ENCODE measurements at regions not wholly inside any gene's neighbourhood (a gene's known extent, or its start where the extent isn't known, plus 50 kb on each side); places are given as distances from the start of the nearest gene placed in this dataset.
"Not testable (repeated sequence)": the region's sequence is repeated elsewhere in the genome, so short reads cannot be mapped to it uniquely, and the experiment has no call there.

- H3K9me3 Mint-ChIP-seq = peaks cover 3% of the 10 kb centered on the region
- no peak overlapping the region for H3K4me3 ChIP-seq
- no peak overlapping the region for H3K4me2 ChIP-seq
- H3K79me2 ChIP-seq (ENCODE audit: low read depth) = no peaks in the 10 kb centered on the region
- H3K27ac ChIP-seq = no peak overlapping the region
- H3K4me1 ChIP-seq = peaks cover 2% of the 10 kb centered on the region
- H3K9me3 ChIP-seq (ENCODE audit: low read depth) = no peaks in the 10 kb centered on the region
- H3K36me3 ChIP-seq = no peaks in the 10 kb centered on the region
- H3K4me3 Mint-ChIP-seq = no peak overlapping the region
- H4K20me1 ChIP-seq (ENCODE audit: low read depth) = no peaks in the 10 kb centered on the region
- no peaks in the 10 kb centered on the region for H3K27me3 ChIP-seq
- H3F3A ChIP-seq (ENCODE audit: low read depth) = peaks cover 3% of the 10 kb centered on the region
- H3K27me3 Mint-ChIP-seq (ENCODE audit: insufficient read depth, low read depth) = no peaks in the 10 kb centered on the region
- no peaks in the 10 kb centered on the region for H3K36me3 Mint-ChIP-seq
- TF ChIP-seq CTCF (IDR thresholded peaks at IDR 0.05) (no peak), EZH2phosphoT487 (IDR thresholded peaks at IDR 0.05) (no peak), EZH2 (IDR thresholded peaks at IDR 0.05) (no peak)
- peaks cover 11% of the 10 kb centered on the region for H3K4me1 Mint-ChIP-seq
- no peak overlapping the region for H3K9ac ChIP-seq
- H2AFZ ChIP-seq (replicated peaks) = no peak overlapping the region
- no peak for DNase-seq (ENCODE audit: low spot score)
- no peak overlapping the region for H3K27ac Mint-ChIP-seq
Observed at GRCh38 chr5:110002652-110003051, 312.9 kb downstream of the MAN2A1 start.

GRCh38 chr5:110005907-110006562 lies 316.3 kb downstream of the MAN2A1 start:
- not testable (repeated sequence) for H3K4me3 ChIP-seq; H3K4me3 Mint-ChIP-seq; H3K36me3 ChIP-seq; H3K27me3 ChIP-seq; H3K4me1 Mint-ChIP-seq; H3K27ac ChIP-seq; H3K9me3 ChIP-seq (ENCODE audit: low read depth); H3K4me1 ChIP-seq; DNase-seq (ENCODE audit: low spot score); H2AFZ ChIP-seq (replicated peaks); H3K27ac Mint-ChIP-seq; H3K79me2 ChIP-seq (ENCODE audit: low read depth); H4K20me1 ChIP-seq (ENCODE audit: low read depth); H3K9ac ChIP-seq; H3K9me3 Mint-ChIP-seq; H3K36me3 Mint-ChIP-seq; H3F3A ChIP-seq (ENCODE audit: low read depth); H3K27me3 Mint-ChIP-seq (ENCODE audit: insufficient read depth, low read depth); H3K4me2 ChIP-seq
- TF ChIP-seq CTCF (IDR thresholded peaks at IDR 0.05) = peak; percentile 14

- H3K9ac ChIP-seq = no peak overlapping the region
- TF ChIP-seq EZH2 (IDR thresholded peaks at IDR 0.05) = no peak
- TF ChIP-seq EZH2phosphoT487 (IDR thresholded peaks at IDR 0.05) = no peak
- TF ChIP-seq CTCF (IDR thresholded peaks at IDR 0.05) = no peak
Observed at GRCh38 chr5:110007101-110007500, 317.4 kb downstream of the MAN2A1 start.

More at GRCh38 chr5:110007101-110007500, 317.4 kb downstream of the MAN2A1 start:
- H4K20me1 ChIP-seq (ENCODE audit: low read depth) = no peaks in the 10 kb centered on the region
- Mint-ChIP-seq H3K36me3 (no peaks in the 10 kb centered on the region), H3K4me3 (no peak overlapping the region), H3K27ac (no peak overlapping the region), H3K4me1 (no peaks in the 10 kb centered on the region), H3K27me3 (ENCODE audit: insufficient read depth, low read depth) (no peaks in the 10 kb centered on the region), H3K9me3 (peaks cover 3% of the 10 kb centered on the region)
- no peaks in the 10 kb centered on the region for H3F3A ChIP-seq (ENCODE audit: low read depth)
- H3K9me3 ChIP-seq (ENCODE audit: low read depth) = no peaks in the 10 kb centered on the region
- DNase-seq (ENCODE audit: low spot score) = no peak
- no peak overlapping the region for H2AFZ ChIP-seq (replicated peaks)
- H3K27ac ChIP-seq = no peak overlapping the region
- H3K36me3 ChIP-seq = no peaks in the 10 kb centered on the region
- no peak overlapping the region for H3K4me3 ChIP-seq
- no peaks in the 10 kb centered on the region for H3K4me1 ChIP-seq
- no peaks in the 10 kb centered on the region for H3K79me2 ChIP-seq (ENCODE audit: low read depth)
- H3K4me2 ChIP-seq = no peak overlapping the region
- no peaks in the 10 kb centered on the region for H3K27me3 ChIP-seq

All from neural progenitor cell (in vitro differentiated cells).